DND-41 (cell line): ENCODE measurements at regions not wholly inside any gene's neighbourhood (a gene's known extent, or its start where the extent isn't known, plus 50 kb on each side); places are given as distances from the start of the nearest gene placed in this dataset.

Experiments used
- ATAC-seq: fragments of 200-7000 bp; cut with Tn5 transposase; 3 replicates; pipeline ENCODE4 v1.9.1; 2021; ENCODE audit warnings: low read depth; ENCODE audit not compliant: insufficient read depth
- DNase-seq: peaks from one replicate; pipeline ENCODE4 v3.0.0-alpha.2; 2020
- H2AFZ ChIP-seq: 2 replicates; pipeline ENCODE4 v1.6.0; 2012; ENCODE audit warnings: low read depth, low read length
- H3K27ac ChIP-seq: 2 replicates; pipeline ENCODE4 v1.5.1; 2012; ENCODE audit warnings: low read length, inconsistent platforms
- H3K27me3 ChIP-seq: fragments of 200-600 bp; sonication (generic); 2 replicates; pipeline ENCODE4 v1.6.0; 2012; ENCODE audit warnings: low read length, mild to moderate bottlenecking, inconsistent platforms; ENCODE audit not compliant: insufficient read depth, poor library complexity
- H3K36me3 ChIP-seq: 2 replicates; pipeline ENCODE4 v1.5.1; 2012; ENCODE audit warnings: low read length, inconsistent platforms; ENCODE audit not compliant: insufficient read depth
- H3K4me1 ChIP-seq: 2 replicates; pipeline ENCODE4 v1.5.1; 2012; ENCODE audit warnings: mild to moderate bottlenecking, low read length; ENCODE audit not compliant: insufficient read depth
- H3K4me2 ChIP-seq: 2 replicates; pipeline ENCODE4 v1.6.0; 2012; ENCODE audit warnings: mild to moderate bottlenecking, moderate library complexity, low read length, inconsistent platforms; ENCODE audit not compliant: insufficient read depth
- H3K4me3 ChIP-seq, 2 experiments: fragments of 200-600 bp in 1 of 2; shearing (Covaris generic) in 1 of 2; 2 replicates each; pipeline ENCODE4 v1.5.1; 2012 to 2016; ENCODE audit warnings: inconsistent platforms in 2 of 2, low read length in 2 of 2, mild to moderate bottlenecking in 2 of 2, low read depth in 1 of 2, moderate library complexity in 1 of 2
- H3K79me2 ChIP-seq: 2 replicates; pipeline ENCODE4 v1.6.0; 2012; ENCODE audit warnings: low read length, inconsistent platforms; ENCODE audit not compliant: insufficient read depth
- H3K9ac ChIP-seq: 2 replicates; pipeline ENCODE4 v1.6.0; 2012; ENCODE audit warnings: low read depth, mild to moderate bottlenecking, inconsistent platforms, low read length, moderate library complexity
- H3K9me3 ChIP-seq: 2 replicates; pipeline ENCODE4 v1.5.1; 2012; ENCODE audit warnings: low read length, moderate library complexity, mild to moderate bottlenecking, inconsistent platforms; ENCODE audit not compliant: insufficient read depth, severe bottlenecking
- H4K20me1 ChIP-seq: 2 replicates; pipeline ENCODE4 v1.6.0; 2012; ENCODE audit warnings: low read length; ENCODE audit not compliant: insufficient read depth
- CTCF ChIP-seq: IDR thresholded peaks from 2 replicates; pipeline ENCODE4 v1.5.1; 2012; ENCODE audit warnings: borderline replicate concordance, low read length, moderate library complexity, mild to moderate bottlenecking; ENCODE audit not compliant: poor library complexity, severe bottlenecking; ENCODE audit errors: extremely low read depth
- EZH2 ChIP-seq: IDR thresholded peaks from 3 replicates; pipeline ENCODE4 v1.6.1; 2012; ENCODE audit warnings: borderline replicate concordance, low read depth, mild to moderate bottlenecking, moderate library complexity, low read length, inconsistent platforms; ENCODE audit not compliant: severe bottlenecking

DNA sequence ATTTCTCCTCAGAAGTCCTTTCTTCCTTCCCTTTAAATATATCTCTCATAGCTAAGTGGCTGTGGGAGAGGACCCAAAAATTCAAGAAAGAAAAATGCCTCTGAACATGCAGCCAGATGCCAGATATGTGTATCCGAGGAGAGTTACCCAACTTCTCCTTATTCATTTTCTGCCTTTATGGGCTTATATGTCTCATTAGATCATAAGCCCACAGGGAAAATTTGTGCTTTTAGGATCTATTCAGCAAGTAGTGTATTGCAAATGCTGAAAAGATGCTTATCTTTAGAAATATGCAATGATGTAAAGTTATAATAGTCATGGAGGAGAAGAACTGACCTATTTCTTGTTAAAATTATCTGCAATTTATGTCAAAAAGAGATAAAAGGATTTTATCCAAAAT, 371.8 kb upstream of the NOCT start:
- no peaks in the 10 kb centered on the region for H3K9me3 ChIP-seq

DNA sequence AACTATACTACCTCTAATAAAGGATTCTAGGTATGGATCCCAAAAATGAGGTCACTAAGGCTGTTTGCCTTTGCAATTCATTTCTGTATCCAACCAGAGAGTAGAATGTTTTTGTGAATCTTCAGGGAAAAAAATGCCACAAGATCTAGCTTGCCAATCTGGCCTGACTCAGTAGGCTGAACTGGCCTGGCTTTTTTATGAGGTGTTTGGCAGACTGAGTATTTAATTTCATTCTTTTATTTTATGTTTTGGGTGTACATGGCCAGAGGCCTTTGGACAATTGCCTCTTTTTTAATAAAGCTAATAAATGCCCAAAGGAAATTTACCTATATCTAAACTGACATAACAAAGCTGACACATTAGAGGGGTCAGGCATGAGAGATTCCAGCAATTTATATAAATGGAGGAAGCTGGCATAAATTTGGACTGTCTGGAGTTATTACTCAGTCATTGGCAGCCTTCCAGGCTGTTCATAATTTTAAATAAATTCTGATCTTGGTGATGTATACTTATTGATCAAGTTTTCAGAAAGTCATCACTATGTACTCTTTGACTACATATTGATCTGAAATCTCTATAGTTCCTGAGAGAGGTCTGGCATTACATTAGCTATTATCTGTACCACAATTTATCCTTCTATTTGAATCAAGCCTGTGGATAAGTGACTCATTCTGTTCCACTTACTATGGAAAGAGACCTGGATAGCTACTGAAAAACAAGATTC, 376.4 kb upstream of the NOCT start:
- H3K36me3 ChIP-seq = no peaks in the 10 kb centered on the region
- no peaks in the 10 kb centered on the region for H3K79me2 ChIP-seq
- ATAC-seq (no peak), DNase-seq (no peak)
- H3K4me3 ChIP-seq = no peak overlapping the region
- H2AFZ ChIP-seq = no peak overlapping the region
- H3K27ac ChIP-seq = no peak overlapping the region
- H4K20me1 ChIP-seq = no peaks in the 10 kb centered on the region
- H3K4me1 ChIP-seq = no peaks in the 10 kb centered on the region
- no peaks in the 10 kb centered on the region for H3K27me3 ChIP-seq
- H3K9ac ChIP-seq = no peak overlapping the region
- no peak for TF ChIP-seq EZH2
- TF ChIP-seq CTCF = no peak
- no peaks in the 10 kb centered on the region for H3K9me3 ChIP-seq
- H3K4me2 ChIP-seq = no peak overlapping the region

More for the DNA sequence above, 371.8 kb upstream of the NOCT start:
- Histone ChIP-seq H3K9ac (no peak overlapping the region), H3K4me1 (no peaks in the 10 kb centered on the region), H4K20me1 (no peaks in the 10 kb centered on the region), H3K27me3 (no peaks in the 10 kb centered on the region), H3K79me2 (no peaks in the 10 kb centered on the region), H3K4me2 (no peak overlapping the region), H3K4me3 (no peak overlapping the region), H2AFZ (no peak overlapping the region), H3K36me3 (no peaks in the 10 kb centered on the region), H3K27ac (no peak overlapping the region)
- TF ChIP-seq EZH2 (no peak), CTCF (no peak)
- ATAC-seq (no peak), DNase-seq (no peak)

GRCh38 chr4:138636781-138637180, 378.8 kb upstream of the NOCT start:
- H3K36me3 ChIP-seq = no peaks in the 10 kb centered on the region
- H3K4me2 ChIP-seq = no peak overlapping the region
- H3K4me1 ChIP-seq = no peaks in the 10 kb centered on the region
- no peak for ATAC-seq
- H4K20me1 ChIP-seq = no peaks in the 10 kb centered on the region
- no peak overlapping the region for H3K9ac ChIP-seq
- no peak overlapping the region for H2AFZ ChIP-seq
- no peak overlapping the region for H3K4me3 ChIP-seq
- TF ChIP-seq CTCF (no peak), EZH2 (no peak)
- no peaks in the 10 kb centered on the region for H3K79me2 ChIP-seq
- H3K27me3 ChIP-seq = no peaks in the 10 kb centered on the region
- DNase-seq = no peak
- no peaks in the 10 kb centered on the region for H3K9me3 ChIP-seq
- no peak overlapping the region for H3K27ac ChIP-seq
